H1 (cell line): ENCODE measurements at regions not wholly inside any gene's neighbourhood (a gene's known extent, or its start where the extent isn't known, plus 50 kb on each side); places are given as distances from the start of the nearest gene placed in this dataset.

ENCODE experiments used
- CTCF ChIA-PET: fragments of 300-600 bp; sonication (Branson Sonifier 250); formaldehyde crosslinking; loops from one replicate; lab custom pipeline; 2021; ENCODE audit not compliant: partially characterized antibody; lab: Charles Lee
- POLR2A ChIA-PET: fragments of 300-600 bp; sonication (Branson Sonifier 250); formaldehyde crosslinking; loops from one replicate; lab custom pipeline; 2021; ENCODE audit warnings: inconsistent platforms; ENCODE audit not compliant: partially characterized antibody; lab: Charles Lee
- DNase-seq, 2 experiments: peaks; one replicate each; pipeline versions ENCODE4 v3.0.0 to v3.0.0-alpha.2; 2010 to 2022; ENCODE audit warnings: low spot score in 2 of 2, low read depth in 1 of 2, mixed read lengths in 1 of 2
- FAIRE-seq: peaks from 2 replicates; lab custom pipeline; 2011; peaks lifted over from hg19 to GRCh38; lab: Jason Lieb, UNC
- H2AFZ ChIP-seq: 2 replicates; pipeline ENCODE4 v1.8.1; 2012; ENCODE audit warnings: low read length, inconsistent platforms
- H2AK5ac ChIP-seq: 2 replicates; pipeline ENCODE4 v1.6.1; 2013; ENCODE audit warnings: low read depth, low read length
- H2BK120ac ChIP-seq: replicated peaks from 2 replicates; pipeline ENCODE3; 2013; ENCODE audit warnings: low read depth, low read length, inconsistent platforms
- H2BK12ac ChIP-seq: 2 replicates; pipeline ENCODE4 v1.6.1; 2013; ENCODE audit warnings: low read depth, low read length
- H2BK15ac ChIP-seq: 2 replicates; pipeline ENCODE4 v1.6.1; 2013; ENCODE audit warnings: low read length
- H2BK20ac ChIP-seq: 2 replicates; pipeline ENCODE4 v1.6.1; 2013; ENCODE audit warnings: low read length
- H2BK5ac ChIP-seq: 2 replicates; pipeline ENCODE4 v1.6.1; 2013; ENCODE audit warnings: low read depth, low read length
- H3K14ac ChIP-seq: 2 replicates; pipeline ENCODE4 v1.6.1; 2013; ENCODE audit warnings: inconsistent platforms; ENCODE audit not compliant: insufficient read length
- H3K18ac ChIP-seq: 2 replicates; pipeline ENCODE4 v1.6.1; 2013; ENCODE audit warnings: low read length; ENCODE audit errors: extremely low read depth
- H3K23ac ChIP-seq: 2 replicates; pipeline ENCODE4 v1.6.1; 2013; ENCODE audit warnings: inconsistent platforms; ENCODE audit not compliant: insufficient read length
- H3K23me2 ChIP-seq: 2 replicates; pipeline ENCODE4 v1.6.1; 2013; ENCODE audit warnings: low read depth, low read length
- H3K27ac ChIP-seq: 2 replicates; pipeline ENCODE4 v1.6.1; 2011; ENCODE audit warnings: low read depth, low read length, inconsistent platforms
- H3K27me3 ChIP-seq, 4 experiments: replicated peaks in 1 of 4; 1 replicate in 1 of 4; 2 replicates in 3 of 4; pipeline versions ENCODE4 v1.6.1 to v1.8.1; 2011 to 2013; ENCODE audit warnings: low read length in 3 of 4, mild to moderate bottlenecking in 3 of 4, inconsistent platforms in 2 of 4, mixed read lengths in 2 of 4, moderate library complexity in 1 of 4; ENCODE audit not compliant: control insufficient read depth in 3 of 4, insufficient read depth in 3 of 4; ENCODE audit errors: extremely low read depth in 1 of 4
- H3K36me3 ChIP-seq, 4 experiments: 2 replicates each; pipeline versions ENCODE4 v1.6.1 to v1.8.1; 2011 to 2013; ENCODE audit warnings: mild to moderate bottlenecking in 4 of 4, low read length in 3 of 4, moderate library complexity in 2 of 4, control low read depth in 1 of 4, inconsistent platforms in 1 of 4; ENCODE audit not compliant: insufficient read depth in 4 of 4, control insufficient read depth in 2 of 4
- H3K4ac ChIP-seq: replicated peaks from 2 replicates; pipeline ENCODE3; 2013; ENCODE audit warnings: low read length, low read depth, mixed read lengths, inconsistent platforms; ENCODE audit not compliant: insufficient read length
- H3K4me1 ChIP-seq, 4 experiments: replicated peaks in 1 of 4; 1 replicate in 1 of 4; 2 replicates in 3 of 4; pipeline versions ENCODE4 v1.6.1 to v1.8.1; 2011 to 2013; ENCODE audit warnings: low read length in 3 of 4, inconsistent platforms in 2 of 4, mixed read lengths in 1 of 4; ENCODE audit not compliant: insufficient read depth in 4 of 4, control insufficient read depth in 3 of 4
- H3K4me2 ChIP-seq, 2 experiments: 2 replicates each; pipeline versions ENCODE4 v1.6.1 to v1.8.1; 2011 to 2013; ENCODE audit warnings: low read depth in 2 of 2, low read length in 2 of 2, control low read depth in 1 of 2, inconsistent platforms in 1 of 2, mild to moderate bottlenecking in 1 of 2; ENCODE audit not compliant: insufficient read depth in 1 of 2
- H3K4me3 ChIP-seq, 4 experiments: fragments of 200-600, 300-600 bp in 1 of 4; sonication (generic), shearing (Covaris generic), sonication (Bioruptor Twin) in 1 of 4; 2 replicates each; pipeline versions ENCODE4 v1.5.1 to v1.8.1; 2011 to 2016; ENCODE audit warnings: low read length in 4 of 4, low read depth in 3 of 4, control low read depth in 2 of 4, inconsistent platforms in 2 of 4, mild to moderate bottlenecking in 2 of 4, mixed read lengths in 1 of 4, moderate library complexity in 1 of 4; ENCODE audit not compliant: insufficient read depth in 2 of 4; ENCODE audit errors: extremely low read depth in 1 of 4
- H3K56ac ChIP-seq: replicated peaks from 2 replicates; pipeline ENCODE3; 2013; ENCODE audit warnings: low read depth, mild to moderate bottlenecking, mixed read lengths, low read length, inconsistent platforms; ENCODE audit not compliant: insufficient read length
- H3K79me1 ChIP-seq: 2 replicates; pipeline ENCODE4 v1.6.1; 2013; ENCODE audit warnings: low read depth, low read length, control low read depth
- H3K79me2 ChIP-seq, 2 experiments: 2 replicates each; pipeline versions ENCODE4 v1.6.1 to v1.8.1; 2012 to 2013; ENCODE audit warnings: low read length in 2 of 2, mild to moderate bottlenecking in 2 of 2, inconsistent platforms in 1 of 2; ENCODE audit not compliant: insufficient read depth in 2 of 2, control insufficient read depth in 1 of 2
- H3K9ac ChIP-seq, 4 experiments: replicated peaks in 1 of 4; 1 replicate in 1 of 4; 2 replicates in 3 of 4; pipeline versions ENCODE4 v1.6.1 to v1.8.1; 2011 to 2013; ENCODE audit warnings: low read depth in 3 of 4, low read length in 3 of 4, control low read depth in 2 of 4, mild to moderate bottlenecking in 2 of 4, moderate library complexity in 2 of 4, inconsistent platforms in 1 of 4; ENCODE audit errors: extremely low read depth in 1 of 4
- H3K9me3 ChIP-seq, 2 experiments: 2 replicates each; pipeline versions ENCODE4 v1.6.1 to v1.8.1; 2012 to 2013; ENCODE audit warnings: mild to moderate bottlenecking in 2 of 2, moderate library complexity in 2 of 2, control low read depth in 1 of 2, inconsistent platforms in 1 of 2, low read depth in 1 of 2, low read length in 1 of 2, mixed read lengths in 1 of 2; ENCODE audit not compliant: insufficient read depth in 2 of 2
- H4K20me1 ChIP-seq, 2 experiments: replicated peaks in 1 of 2; 2 replicates each; pipeline versions ENCODE3 to v1.8.1; 2011 to 2013; ENCODE audit warnings: inconsistent platforms in 2 of 2, low read length in 2 of 2, mild to moderate bottlenecking in 1 of 2; ENCODE audit not compliant: insufficient read depth in 2 of 2, control insufficient read depth in 1 of 2
- H4K5ac ChIP-seq: 2 replicates; pipeline ENCODE4 v1.6.1; 2013; ENCODE audit warnings: low read length, low read depth, mixed read lengths, inconsistent platforms; ENCODE audit not compliant: insufficient read length
- H4K8ac ChIP-seq: 2 replicates; pipeline ENCODE4 v1.8.0; 2013; ENCODE audit warnings: mild to moderate bottlenecking, moderate library complexity, low read length, inconsistent platforms; ENCODE audit not compliant: insufficient read depth; ENCODE audit errors: extremely low read depth
- H4K91ac ChIP-seq: replicated peaks from 2 replicates; pipeline ENCODE3; 2013; ENCODE audit warnings: low read length, mixed read lengths, inconsistent platforms; ENCODE audit not compliant: insufficient read length
- CEBPB ChIP-seq: IDR thresholded peaks from 2 replicates; pipeline ENCODE4 v1.6.1; 2012; ENCODE audit warnings: low read depth, low read length
- RAD21 ChIP-seq, 2 experiments: IDR thresholded peaks in 1 of 2; conservative IDR thresholded peaks in 1 of 2; 2 replicates each; pipeline ENCODE4 v1.6.1; 2011; ENCODE audit warnings: low read depth in 2 of 2, low read length in 2 of 2, improper control_type of control experiment in 1 of 2, inconsistent platforms in 1 of 2, mild to moderate bottlenecking in 1 of 2, moderate library complexity in 1 of 2
- WGBS, 2 experiments: shearing (Covaris generic) in 1 of 2; methylation state at CpG; one replicate each; pipeline versions ENCODE4 v1.1.6 to v1.1.7; 2013 to 2015; ENCODE audit warnings: low lambda C conversion rate in 2 of 2, mixed read lengths in 2 of 2, inconsistent platforms in 1 of 2, low coverage in 1 of 2, missing lambda C conversion rate in 1 of 2; ENCODE audit not compliant: insufficient replicate concordance in 2 of 2, insufficient coverage in 1 of 2, insufficient read length in 1 of 2; ENCODE audit errors: extremely low coverage in 1 of 2, missing lambda C conversion rate in 1 of 2; 5-methylcytosine and 5-hydroxymethylcytosine counted together
- TF ChIP-seq, protein P1 (sequence below), 3 experiments: IDR thresholded peaks; 1 replicate in 2 of 3; 2 replicates in 1 of 3; pipeline versions ENCODE4 v1.5.1 to v1.6.1; 2011; ENCODE audit warnings: low read length in 3 of 3, mild to moderate bottlenecking in 3 of 3, inconsistent platforms in 2 of 3, low read depth in 1 of 3, moderate library complexity in 1 of 3; ENCODE audit not compliant: insufficient read depth in 1 of 3; ENCODE audit errors: control extremely low read depth in 1 of 3

GRCh38 chr4:89657931-89658700, 178.8 kb downstream of the SNCA start:
- H3K79me2 ChIP-seq: no peaks in the 10 kb centered on the region
- H4K20me1 ChIP-seq: no peaks in the 10 kb centered on the region
- no peaks in the 10 kb centered on the region for H3K9me3 ChIP-seq
- H2BK15ac ChIP-seq: no peak overlapping the region
- TF ChIP-seq, protein P1, sequence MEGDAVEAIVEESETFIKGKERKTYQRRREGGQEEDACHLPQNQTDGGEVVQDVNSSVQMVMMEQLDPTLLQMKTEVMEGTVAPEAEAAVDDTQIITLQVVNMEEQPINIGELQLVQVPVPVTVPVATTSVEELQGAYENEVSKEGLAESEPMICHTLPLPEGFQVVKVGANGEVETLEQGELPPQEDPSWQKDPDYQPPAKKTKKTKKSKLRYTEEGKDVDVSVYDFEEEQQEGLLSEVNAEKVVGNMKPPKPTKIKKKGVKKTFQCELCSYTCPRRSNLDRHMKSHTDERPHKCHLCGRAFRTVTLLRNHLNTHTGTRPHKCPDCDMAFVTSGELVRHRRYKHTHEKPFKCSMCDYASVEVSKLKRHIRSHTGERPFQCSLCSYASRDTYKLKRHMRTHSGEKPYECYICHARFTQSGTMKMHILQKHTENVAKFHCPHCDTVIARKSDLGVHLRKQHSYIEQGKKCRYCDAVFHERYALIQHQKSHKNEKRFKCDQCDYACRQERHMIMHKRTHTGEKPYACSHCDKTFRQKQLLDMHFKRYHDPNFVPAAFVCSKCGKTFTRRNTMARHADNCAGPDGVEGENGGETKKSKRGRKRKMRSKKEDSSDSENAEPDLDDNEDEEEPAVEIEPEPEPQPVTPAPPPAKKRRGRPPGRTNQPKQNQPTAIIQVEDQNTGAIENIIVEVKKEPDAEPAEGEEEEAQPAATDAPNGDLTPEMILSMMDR (IDR thresholded peaks at IDR 0.05; ENCODE audit: control extremely low read depth in 1 of 3, insufficient read depth in 1 of 3, low read depth in 1 of 3, low read length in 3 of 3): peak in 2 of 3 experiments; percentile 42 to 51; a peak in 2 of 4 replicates
- TF ChIP-seq RAD21 (IDR thresholded peaks at IDR 0.05 in 1 of 2, conservative IDR thresholded peaks at IDR 0.05 in 1 of 2; ENCODE audit: low read depth in 2 of 2, low read length in 2 of 2): peak; percentile 52 to 58
- TF ChIP-seq CEBPB: no peak
- H3K27ac ChIP-seq: no peak overlapping the region
- no peak for DNase-seq
- no peak overlapping the region for H3K4me3 ChIP-seq
- no peak overlapping the region for H3K18ac ChIP-seq
- H4K91ac ChIP-seq: no peak overlapping the region
- no peaks in the 10 kb centered on the region; a peak in 2 of 7 replicates for H3K4me1 ChIP-seq
- POLR2A ChIA-PET: no interaction called here
- CTCF ChIA-PET: interaction anchor here (0.7 to 2.2 kb wide), 16 partner anchors 13 to 881 kb away, joined by 3 to 9 read pairs (median 3); no protein-coding TSS in a partner anchor
- H2AK5ac ChIP-seq: no peak overlapping the region
- no peak overlapping the region for H2BK5ac ChIP-seq
- no peak overlapping the region for H2BK20ac ChIP-seq
- H2BK12ac ChIP-seq: no peak overlapping the region
- H3K56ac ChIP-seq: no peak overlapping the region
- no peak overlapping the region for H3K23ac ChIP-seq
- H3K27me3 ChIP-seq: peaks cover 0 to 1% (median 0%) of the 10 kb centered on the region in 4 experiments; a peak in 1 of 7 replicates
- no peaks in the 10 kb centered on the region for H3K36me3 ChIP-seq
- H2BK120ac ChIP-seq: no peak overlapping the region
- 68% methylated on average over 3 of the region's 3 CpGs; no CpG with 5 or more reads in 1 of the 2 experiments for WGBS, 2 experiments
- FAIRE-seq: peak; percentile 78
- H3K79me1 ChIP-seq: no peaks in the 10 kb centered on the region
- H3K23me2 ChIP-seq: no peaks in the 10 kb centered on the region
- H2AFZ ChIP-seq: 0 out of 2 replicates have a peak overlapping the region, but pooled peaks have one; percentile 36
- H4K8ac ChIP-seq: no peak overlapping the region
- no peak overlapping the region for H3K14ac ChIP-seq
- H4K5ac ChIP-seq: no peak overlapping the region
- no peak overlapping the region for H3K9ac ChIP-seq
- no peak overlapping the region for H3K4me2 ChIP-seq
- no peak overlapping the region for H3K4ac ChIP-seq
